H1 (cell line): ENCODE measurements at regions not wholly inside any gene's neighbourhood (a gene's known extent, or its start where the extent isn't known, plus 50 kb on each side); places are given as distances from the start of the nearest gene placed in this dataset.

Source experiments
- CTCF ChIA-PET: fragments of 300-600 bp; sonication (Branson Sonifier 250); formaldehyde crosslinking; loops from one replicate; lab custom pipeline; 2021; ENCODE audit not compliant: partially characterized antibody; lab: Charles Lee
- POLR2A ChIA-PET: fragments of 300-600 bp; sonication (Branson Sonifier 250); formaldehyde crosslinking; loops from one replicate; lab custom pipeline; 2021; ENCODE audit warnings: inconsistent platforms; ENCODE audit not compliant: partially characterized antibody; lab: Charles Lee
- DNase-seq, 2 experiments: peaks; one replicate each; pipeline versions ENCODE4 v3.0.0 to v3.0.0-alpha.2; 2010 to 2022; ENCODE audit warnings: low spot score in 2 of 2, low read depth in 1 of 2, mixed read lengths in 1 of 2
- FAIRE-seq: peaks from 2 replicates; lab custom pipeline; 2011; peaks lifted over from hg19 to GRCh38; lab: Jason Lieb, UNC
- H2AFZ ChIP-seq: 2 replicates; pipeline ENCODE4 v1.8.1; 2012; ENCODE audit warnings: low read length, inconsistent platforms
- H2AK5ac ChIP-seq: 2 replicates; pipeline ENCODE4 v1.6.1; 2013; ENCODE audit warnings: low read depth, low read length
- H2BK120ac ChIP-seq: replicated peaks from 2 replicates; pipeline ENCODE3; 2013; ENCODE audit warnings: low read depth, low read length, inconsistent platforms
- H2BK12ac ChIP-seq: 2 replicates; pipeline ENCODE4 v1.6.1; 2013; ENCODE audit warnings: low read depth, low read length
- H2BK15ac ChIP-seq: 2 replicates; pipeline ENCODE4 v1.6.1; 2013; ENCODE audit warnings: low read length
- H2BK20ac ChIP-seq: 2 replicates; pipeline ENCODE4 v1.6.1; 2013; ENCODE audit warnings: low read length
- H2BK5ac ChIP-seq: 2 replicates; pipeline ENCODE4 v1.6.1; 2013; ENCODE audit warnings: low read depth, low read length
- H3K14ac ChIP-seq: 2 replicates; pipeline ENCODE4 v1.6.1; 2013; ENCODE audit warnings: inconsistent platforms; ENCODE audit not compliant: insufficient read length
- H3K18ac ChIP-seq: 2 replicates; pipeline ENCODE4 v1.6.1; 2013; ENCODE audit warnings: low read length; ENCODE audit errors: extremely low read depth
- H3K23ac ChIP-seq: 2 replicates; pipeline ENCODE4 v1.6.1; 2013; ENCODE audit warnings: inconsistent platforms; ENCODE audit not compliant: insufficient read length
- H3K23me2 ChIP-seq: 2 replicates; pipeline ENCODE4 v1.6.1; 2013; ENCODE audit warnings: low read depth, low read length
- H3K27ac ChIP-seq: 2 replicates; pipeline ENCODE4 v1.6.1; 2011; ENCODE audit warnings: low read depth, low read length, inconsistent platforms
- H3K27me3 ChIP-seq, 4 experiments: replicated peaks in 1 of 4; 1 replicate in 1 of 4; 2 replicates in 3 of 4; pipeline versions ENCODE4 v1.6.1 to v1.8.1; 2011 to 2013; ENCODE audit warnings: low read length in 3 of 4, mild to moderate bottlenecking in 3 of 4, inconsistent platforms in 2 of 4, mixed read lengths in 2 of 4, moderate library complexity in 1 of 4; ENCODE audit not compliant: control insufficient read depth in 3 of 4, insufficient read depth in 3 of 4; ENCODE audit errors: extremely low read depth in 1 of 4
- H3K36me3 ChIP-seq, 4 experiments: 2 replicates each; pipeline versions ENCODE4 v1.6.1 to v1.8.1; 2011 to 2013; ENCODE audit warnings: mild to moderate bottlenecking in 4 of 4, low read length in 3 of 4, moderate library complexity in 2 of 4, control low read depth in 1 of 4, inconsistent platforms in 1 of 4; ENCODE audit not compliant: insufficient read depth in 4 of 4, control insufficient read depth in 2 of 4
- H3K4ac ChIP-seq: replicated peaks from 2 replicates; pipeline ENCODE3; 2013; ENCODE audit warnings: low read length, low read depth, mixed read lengths, inconsistent platforms; ENCODE audit not compliant: insufficient read length
- H3K4me1 ChIP-seq, 4 experiments: replicated peaks in 1 of 4; 1 replicate in 1 of 4; 2 replicates in 3 of 4; pipeline versions ENCODE4 v1.6.1 to v1.8.1; 2011 to 2013; ENCODE audit warnings: low read length in 3 of 4, inconsistent platforms in 2 of 4, mixed read lengths in 1 of 4; ENCODE audit not compliant: insufficient read depth in 4 of 4, control insufficient read depth in 3 of 4
- H3K4me2 ChIP-seq, 2 experiments: 2 replicates each; pipeline versions ENCODE4 v1.6.1 to v1.8.1; 2011 to 2013; ENCODE audit warnings: low read depth in 2 of 2, low read length in 2 of 2, control low read depth in 1 of 2, inconsistent platforms in 1 of 2, mild to moderate bottlenecking in 1 of 2; ENCODE audit not compliant: insufficient read depth in 1 of 2
- H3K4me3 ChIP-seq, 4 experiments: fragments of 200-600, 300-600 bp in 1 of 4; sonication (generic), shearing (Covaris generic), sonication (Bioruptor Twin) in 1 of 4; 2 replicates each; pipeline versions ENCODE4 v1.5.1 to v1.8.1; 2011 to 2016; ENCODE audit warnings: low read length in 4 of 4, low read depth in 3 of 4, control low read depth in 2 of 4, inconsistent platforms in 2 of 4, mild to moderate bottlenecking in 2 of 4, mixed read lengths in 1 of 4, moderate library complexity in 1 of 4; ENCODE audit not compliant: insufficient read depth in 2 of 4; ENCODE audit errors: extremely low read depth in 1 of 4
- H3K56ac ChIP-seq: replicated peaks from 2 replicates; pipeline ENCODE3; 2013; ENCODE audit warnings: low read depth, mild to moderate bottlenecking, mixed read lengths, low read length, inconsistent platforms; ENCODE audit not compliant: insufficient read length
- H3K79me1 ChIP-seq: 2 replicates; pipeline ENCODE4 v1.6.1; 2013; ENCODE audit warnings: low read depth, low read length, control low read depth
- H3K79me2 ChIP-seq, 2 experiments: 2 replicates each; pipeline versions ENCODE4 v1.6.1 to v1.8.1; 2012 to 2013; ENCODE audit warnings: low read length in 2 of 2, mild to moderate bottlenecking in 2 of 2, inconsistent platforms in 1 of 2; ENCODE audit not compliant: insufficient read depth in 2 of 2, control insufficient read depth in 1 of 2
- H3K9ac ChIP-seq, 4 experiments: replicated peaks in 1 of 4; 1 replicate in 1 of 4; 2 replicates in 3 of 4; pipeline versions ENCODE4 v1.6.1 to v1.8.1; 2011 to 2013; ENCODE audit warnings: low read depth in 3 of 4, low read length in 3 of 4, control low read depth in 2 of 4, mild to moderate bottlenecking in 2 of 4, moderate library complexity in 2 of 4, inconsistent platforms in 1 of 4; ENCODE audit errors: extremely low read depth in 1 of 4
- H3K9me3 ChIP-seq, 2 experiments: 2 replicates each; pipeline versions ENCODE4 v1.6.1 to v1.8.1; 2012 to 2013; ENCODE audit warnings: mild to moderate bottlenecking in 2 of 2, moderate library complexity in 2 of 2, control low read depth in 1 of 2, inconsistent platforms in 1 of 2, low read depth in 1 of 2, low read length in 1 of 2, mixed read lengths in 1 of 2; ENCODE audit not compliant: insufficient read depth in 2 of 2
- H4K20me1 ChIP-seq, 2 experiments: replicated peaks in 1 of 2; 2 replicates each; pipeline versions ENCODE3 to v1.8.1; 2011 to 2013; ENCODE audit warnings: inconsistent platforms in 2 of 2, low read length in 2 of 2, mild to moderate bottlenecking in 1 of 2; ENCODE audit not compliant: insufficient read depth in 2 of 2, control insufficient read depth in 1 of 2
- H4K5ac ChIP-seq: 2 replicates; pipeline ENCODE4 v1.6.1; 2013; ENCODE audit warnings: low read length, low read depth, mixed read lengths, inconsistent platforms; ENCODE audit not compliant: insufficient read length
- H4K8ac ChIP-seq: 2 replicates; pipeline ENCODE4 v1.8.0; 2013; ENCODE audit warnings: mild to moderate bottlenecking, moderate library complexity, low read length, inconsistent platforms; ENCODE audit not compliant: insufficient read depth; ENCODE audit errors: extremely low read depth
- H4K91ac ChIP-seq: replicated peaks from 2 replicates; pipeline ENCODE3; 2013; ENCODE audit warnings: low read length, mixed read lengths, inconsistent platforms; ENCODE audit not compliant: insufficient read length
- ASH2L ChIP-seq: fragments of 200-600, 300-600 bp; sonication (generic); IDR thresholded peaks from one replicate; pipeline ENCODE4 v1.7.1; 2017; ENCODE audit warnings: low read length
- CEBPB ChIP-seq: IDR thresholded peaks from 2 replicates; pipeline ENCODE4 v1.6.1; 2012; ENCODE audit warnings: low read depth, low read length
- CTBP2 ChIP-seq: IDR thresholded peaks from 2 replicates; pipeline ENCODE4 v1.7.0; 2011; ENCODE audit warnings: borderline replicate concordance, mild to moderate bottlenecking, moderate library complexity, mixed read lengths, low read length; ENCODE audit not compliant: insufficient read depth, insufficient read length
- CTCF ChIP-seq, 3 experiments: IDR thresholded peaks; 1 replicate in 2 of 3; 2 replicates in 1 of 3; pipeline versions ENCODE4 v1.5.1 to v1.6.1; 2011; ENCODE audit warnings: low read length in 3 of 3, mild to moderate bottlenecking in 3 of 3, inconsistent platforms in 2 of 3, low read depth in 1 of 3, moderate library complexity in 1 of 3; ENCODE audit not compliant: insufficient read depth in 1 of 3; ENCODE audit errors: control extremely low read depth in 1 of 3
- EP300 ChIP-seq, 2 experiments: IDR thresholded peaks; 1 replicate in 1 of 2; 2 replicates in 1 of 2; pipeline ENCODE4 v1.6.1; 2011 to 2012; ENCODE audit warnings: low read depth in 2 of 2, low read length in 2 of 2, mild to moderate bottlenecking in 2 of 2, borderline replicate concordance in 1 of 2, inconsistent platforms in 1 of 2, moderate library complexity in 1 of 2
- KDM1A ChIP-seq: fragments of 200-600, 300-600 bp; sonication (generic); IDR thresholded peaks from 2 replicates; pipeline ENCODE4 v1.7.1; 2016; ENCODE audit warnings: mild to moderate bottlenecking, low read length, borderline replicate concordance
- NRF1 ChIP-seq: IDR thresholded peaks from 2 replicates; pipeline ENCODE4 v1.6.1; 2011; ENCODE audit warnings: mild to moderate bottlenecking, low read depth, low read length, improper control_type of control experiment
- POLR2AphosphoS5 ChIP-seq: IDR thresholded peaks from 2 replicates; pipeline ENCODE4 v1.6.1; 2011; ENCODE audit warnings: low read depth, low read length
- RXRA ChIP-seq: IDR thresholded peaks from 2 replicates; pipeline ENCODE4 v1.6.1; 2011; ENCODE audit warnings: low read depth, mild to moderate bottlenecking, low read length, moderate library complexity; ENCODE audit not compliant: insufficient read depth
- SUZ12 ChIP-seq: fragments of 200-600 bp; sonication (generic); IDR thresholded peaks from 2 replicates; pipeline ENCODE4 v1.6.1; 2012; ENCODE audit warnings: mild to moderate bottlenecking, inconsistent platforms, low read length, moderate library complexity, mixed read lengths
- TCF12 ChIP-seq: IDR thresholded peaks from 2 replicates; pipeline ENCODE4 v1.6.1; 2011; ENCODE audit warnings: low read depth, mild to moderate bottlenecking, low read length
- WGBS, 2 experiments: shearing (Covaris generic) in 1 of 2; methylation state at CpG; one replicate each; pipeline versions ENCODE4 v1.1.6 to v1.1.7; 2013 to 2015; ENCODE audit warnings: low lambda C conversion rate in 2 of 2, mixed read lengths in 2 of 2, inconsistent platforms in 1 of 2, low coverage in 1 of 2, missing lambda C conversion rate in 1 of 2; ENCODE audit not compliant: insufficient replicate concordance in 2 of 2, insufficient coverage in 1 of 2, insufficient read length in 1 of 2; ENCODE audit errors: extremely low coverage in 1 of 2, missing lambda C conversion rate in 1 of 2; 5-methylcytosine and 5-hydroxymethylcytosine counted together

- no peaks in the 10 kb centered on the region for H4K20me1 ChIP-seq
- H4K5ac ChIP-seq: no peak overlapping the region
- H2AFZ ChIP-seq: no peak overlapping the region
- H3K27ac ChIP-seq: no peak overlapping the region
- DNase-seq (no peak), FAIRE-seq (no peak)
- H4K91ac ChIP-seq: no peak overlapping the region
- no peak overlapping the region for H3K23ac ChIP-seq
- no peaks in the 10 kb centered on the region for H3K79me2 ChIP-seq
- no peak overlapping the region for H2BK20ac ChIP-seq
- ChIA-PET POLR2A (interaction anchor here (0.6 to 1.9 kb wide), 2 partner anchors 90 to 219 kb away, joined by 3 to 5 read pairs; partner anchors contain the start of gene TMPO), CTCF (interaction anchor here (0.6 to 3.4 kb wide), 28 partner anchors 11 to 1743 kb away, joined by 3 to 13 read pairs (median 4); no protein-coding TSS in a partner anchor)
- no peak overlapping the region for H2BK120ac ChIP-seq
- H3K9me3 ChIP-seq: no peaks in the 10 kb centered on the region
- H3K4me2 ChIP-seq: no peak overlapping the region
- H3K23me2 ChIP-seq: no peaks in the 10 kb centered on the region
- H3K14ac ChIP-seq: no peak overlapping the region
- H3K79me1 ChIP-seq: no peaks in the 10 kb centered on the region
- no peak overlapping the region for H3K18ac ChIP-seq
- no peak overlapping the region for H3K4ac ChIP-seq
- no peak overlapping the region for H2BK15ac ChIP-seq
- H2BK5ac ChIP-seq: no peak overlapping the region
- 41% methylated on average over 9 of the region's 9 CpGs; no CpG with 5 or more reads in 1 of the 2 experiments for WGBS, 2 experiments
- no peak overlapping the region for H2BK12ac ChIP-seq
- no peak overlapping the region for H3K4me3 ChIP-seq
- H3K36me3 ChIP-seq: no peaks in the 10 kb centered on the region
- no peak overlapping the region for H3K9ac ChIP-seq
- H3K56ac ChIP-seq: no peak overlapping the region
- no peak overlapping the region for H4K8ac ChIP-seq
- H2AK5ac ChIP-seq: no peak overlapping the region
- H3K27me3 ChIP-seq: no peaks in the 10 kb centered on the region
- H3K4me1 ChIP-seq: no peaks in the 10 kb centered on the region; a peak in 1 of 7 replicates
- TF ChIP-seq KDM1A (no peak), NRF1 (no peak), CTBP2 (no peak), POLR2AphosphoS5 (no peak), CTCF (IDR thresholded peaks at IDR 0.05; ENCODE audit: control extremely low read depth in 1 of 3, insufficient read depth in 1 of 3, low read depth in 1 of 3, low read length in 3 of 3) (peak; percentile 45 to 73 (median 71)), ASH2L (no peak), RXRA (no peak), EP300 (IDR thresholded peaks at IDR 0.05; ENCODE audit: borderline replicate concordance in 1 of 2, low read depth in 2 of 2, low read length in 2 of 2) (no peak), CEBPB (no peak), SUZ12 (no peak), TCF12 (no peak)
These were observed 90.5 kb upstream of the TMPO start for GRCh38 chr12:98424726-98425401.
